GM23338 (cell line): ENCODE measurements at regions not wholly inside any gene's neighbourhood (a gene's known extent, or its start where the extent isn't known, plus 50 kb on each side); places are given as distances from the start of the nearest gene placed in this dataset.

Source experiments
- ATAC-seq: fragments of 200-7000 bp; cut with Tn5 transposase; 3 replicates; pipeline ENCODE4 v1.9.1; 2020
- DNase-seq: peaks from one replicate; pipeline ENCODE4 v3.0.0-alpha.2; 2015; ENCODE audit warnings: low spot score
- H2AFZ ChIP-seq: fragments of 200-600 bp; sonication (generic); 2 replicates; pipeline ENCODE4 v1.8.0; 2016; ENCODE audit warnings: antibody characterized with exemption, mild to moderate bottlenecking, moderate library complexity
- H3F3A ChIP-seq: fragments of 200-600 bp; sonication (generic); replicated peaks from 2 replicates; pipeline ENCODE4 v1.8.0; 2017; ENCODE audit warnings: antibody characterized with exemption, mixed run types, low read depth
- H3K27ac ChIP-seq: fragments of 200-600 bp; sonication (generic); 2 replicates; pipeline ENCODE4 v1.6.1; 2016; ENCODE audit warnings: low read depth
- H3K27me3 ChIP-seq: fragments of 200-600 bp; sonication (generic); 2 replicates; pipeline ENCODE4 v1.8.0; 2016; ENCODE audit warnings: mild to moderate bottlenecking, mixed run types, moderate library complexity; ENCODE audit not compliant: insufficient read depth
- H3K36me3 ChIP-seq: fragments of 200-600 bp; sonication (generic); 2 replicates; pipeline ENCODE4 v1.8.0; 2016; ENCODE audit warnings: mild to moderate bottlenecking; ENCODE audit not compliant: insufficient read depth
- H3K4me1 ChIP-seq: fragments of 200-600 bp; sonication (generic); 2 replicates; pipeline ENCODE4 v1.8.0; 2016; ENCODE audit warnings: mild to moderate bottlenecking, moderate library complexity; ENCODE audit not compliant: insufficient read depth
- H3K4me2 ChIP-seq: fragments of 200-600 bp; sonication (generic); 2 replicates; pipeline ENCODE4 v1.7.1; 2017; ENCODE audit warnings: mixed run types
- H3K4me3 ChIP-seq: fragments of 200-600 bp; sonication (generic); 2 replicates; pipeline ENCODE4 v1.6.1; 2016; ENCODE audit warnings: mixed run types
- H3K79me2 ChIP-seq: fragments of 200-600 bp; sonication (generic); replicated peaks from 2 replicates; pipeline ENCODE4 v1.8.0; 2017; ENCODE audit warnings: mild to moderate bottlenecking; ENCODE audit not compliant: insufficient read depth
- H3K9me2 ChIP-seq: fragments of 200-600 bp; sonication (generic); 2 replicates; pipeline ENCODE4 v1.8.0; 2017; ENCODE audit not compliant: insufficient read depth
- H4K20me1 ChIP-seq: fragments of 200-600 bp; sonication (generic); replicated peaks from 2 replicates; pipeline ENCODE4 v1.8.0; 2017; ENCODE audit warnings: mild to moderate bottlenecking; ENCODE audit not compliant: insufficient read depth
- H3K27ac Mint-ChIP-seq: 2 replicates; pipeline ENCODE4 v1.8.0; 2020; ENCODE audit warnings: inconsistent platforms, mild to moderate bottlenecking, moderate library complexity, mixed read lengths
- H3K27me3 Mint-ChIP-seq: 3 replicates; pipeline ENCODE4 v1.8.0; 2022; ENCODE audit warnings: low read depth, mild to moderate bottlenecking, moderate library complexity, mixed read lengths, inconsistent platforms; ENCODE audit not compliant: insufficient read depth, poor library complexity
- H3K36me3 Mint-ChIP-seq: 3 replicates; pipeline ENCODE4 v1.8.0; 2021; ENCODE audit warnings: low read depth, mild to moderate bottlenecking, inconsistent platforms, moderate library complexity, mixed read lengths
- H3K4me1 Mint-ChIP-seq: 3 replicates; pipeline ENCODE4 v1.8.0; 2020; ENCODE audit warnings: mild to moderate bottlenecking, inconsistent platforms, mixed read lengths
- H3K4me3 Mint-ChIP-seq: 3 replicates; pipeline ENCODE4 v1.8.0; 2021; ENCODE audit warnings: moderate library complexity, mild to moderate bottlenecking, inconsistent platforms, mixed read lengths
- H3K9me3 Mint-ChIP-seq: 3 replicates; pipeline ENCODE4 v1.8.0; 2020; ENCODE audit warnings: moderate library complexity, mild to moderate bottlenecking, inconsistent platforms, mixed read lengths
- CREB1 ChIP-seq: fragments of 250-450 bp; sonication (Bioruptor Pico); IDR thresholded peaks from 2 replicates; pipeline ENCODE4 v1.5.0; 2020; ENCODE audit warnings: low read depth, mild to moderate bottlenecking, moderate library complexity
- EZH2 ChIP-seq: fragments of 200-600 bp; sonication (generic); IDR thresholded peaks from one replicate; pipeline ENCODE4 v1.8.0; 2017; ENCODE audit warnings: antibody characterized with exemption, mild to moderate bottlenecking, low read depth; ENCODE audit not compliant: unreplicated experiment
- EZH2phosphoT487 ChIP-seq: fragments of 200-600 bp; sonication (generic); IDR thresholded peaks from one replicate; pipeline ENCODE4 v1.8.1; 2018; ENCODE audit warnings: antibody characterized with exemption; ENCODE audit not compliant: unreplicated experiment
- NANOG ChIP-seq: IDR thresholded peaks from 2 replicates; pipeline ENCODE4 v1.6.1; 2016; ENCODE audit warnings: antibody characterized with exemption, borderline replicate concordance
- POLR2AphosphoS5 ChIP-seq: IDR thresholded peaks from 2 replicates; pipeline ENCODE4 v1.6.1; 2016; ENCODE audit warnings: antibody characterized with exemption, low read depth
- ZNF114 ChIP-seq: fragments of 250-450 bp; sonication (Bioruptor Pico); IDR thresholded peaks from 2 replicates; pipeline ENCODE4 v1.5.0; 2020; ENCODE audit warnings: mild to moderate bottlenecking, moderate library complexity
- ZNF331 ChIP-seq: fragments of 250-450 bp; sonication (Bioruptor Pico); IDR thresholded peaks from 2 replicates; pipeline ENCODE4 v1.5.0; 2020; ENCODE audit warnings: low read depth, mild to moderate bottlenecking, moderate library complexity
- TF ChIP-seq, protein P1 (sequence below): fragments of 250-450 bp; sonication (Bioruptor Pico); IDR thresholded peaks from 2 replicates; pipeline ENCODE4 v1.5.0; 2020; ENCODE audit warnings: mild to moderate bottlenecking, moderate library complexity
- TF ChIP-seq, protein P2 (sequence below): IDR thresholded peaks from one replicate; pipeline ENCODE4 v1.6.1; 2018; ENCODE audit warnings: antibody characterized with exemption; ENCODE audit not compliant: unreplicated experiment

DNA sequence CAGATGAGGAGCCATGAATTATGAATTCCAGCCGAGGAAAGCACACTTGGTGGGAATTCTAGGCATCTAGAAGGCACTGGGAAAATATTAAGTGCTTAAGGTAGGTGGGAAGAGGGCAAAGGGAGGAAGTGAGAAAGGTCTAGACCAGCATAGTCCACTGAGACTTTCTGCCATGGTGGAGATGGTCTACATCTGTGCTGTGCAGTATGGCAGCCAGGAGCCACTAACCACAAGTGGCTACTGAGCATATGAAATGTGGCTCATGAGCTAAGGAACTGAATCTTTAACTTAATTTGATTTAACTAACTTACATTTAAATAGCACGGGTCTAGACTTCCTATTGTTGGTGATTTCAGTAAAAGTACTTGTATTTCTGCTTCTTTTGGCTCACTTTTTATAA, 82.5 kb upstream of the SEM1 start:
- ATAC-seq: no peak
- Mint-ChIP-seq H3K4me1 (peaks cover 18% of the 10 kb centered on the region), H3K27me3 (peaks cover 3% of the 10 kb centered on the region), H3K4me3 (no peak overlapping the region), H3K36me3 (no peaks in the 10 kb centered on the region), H3K27ac (no peak overlapping the region), H3K9me3 (no peaks in the 10 kb centered on the region)
- no peak for TF ChIP-seq ZNF331 (CRISPR knock-in tag)
- TF ChIP-seq NANOG: no peak
- no peak for TF ChIP-seq CREB1 (CRISPR knock-in tag)
- TF ChIP-seq ZNF114 (CRISPR knock-in tag): no peak
- no peak for TF ChIP-seq EZH2
- TF ChIP-seq POLR2AphosphoS5: no peak
- TF ChIP-seq, protein P1, sequence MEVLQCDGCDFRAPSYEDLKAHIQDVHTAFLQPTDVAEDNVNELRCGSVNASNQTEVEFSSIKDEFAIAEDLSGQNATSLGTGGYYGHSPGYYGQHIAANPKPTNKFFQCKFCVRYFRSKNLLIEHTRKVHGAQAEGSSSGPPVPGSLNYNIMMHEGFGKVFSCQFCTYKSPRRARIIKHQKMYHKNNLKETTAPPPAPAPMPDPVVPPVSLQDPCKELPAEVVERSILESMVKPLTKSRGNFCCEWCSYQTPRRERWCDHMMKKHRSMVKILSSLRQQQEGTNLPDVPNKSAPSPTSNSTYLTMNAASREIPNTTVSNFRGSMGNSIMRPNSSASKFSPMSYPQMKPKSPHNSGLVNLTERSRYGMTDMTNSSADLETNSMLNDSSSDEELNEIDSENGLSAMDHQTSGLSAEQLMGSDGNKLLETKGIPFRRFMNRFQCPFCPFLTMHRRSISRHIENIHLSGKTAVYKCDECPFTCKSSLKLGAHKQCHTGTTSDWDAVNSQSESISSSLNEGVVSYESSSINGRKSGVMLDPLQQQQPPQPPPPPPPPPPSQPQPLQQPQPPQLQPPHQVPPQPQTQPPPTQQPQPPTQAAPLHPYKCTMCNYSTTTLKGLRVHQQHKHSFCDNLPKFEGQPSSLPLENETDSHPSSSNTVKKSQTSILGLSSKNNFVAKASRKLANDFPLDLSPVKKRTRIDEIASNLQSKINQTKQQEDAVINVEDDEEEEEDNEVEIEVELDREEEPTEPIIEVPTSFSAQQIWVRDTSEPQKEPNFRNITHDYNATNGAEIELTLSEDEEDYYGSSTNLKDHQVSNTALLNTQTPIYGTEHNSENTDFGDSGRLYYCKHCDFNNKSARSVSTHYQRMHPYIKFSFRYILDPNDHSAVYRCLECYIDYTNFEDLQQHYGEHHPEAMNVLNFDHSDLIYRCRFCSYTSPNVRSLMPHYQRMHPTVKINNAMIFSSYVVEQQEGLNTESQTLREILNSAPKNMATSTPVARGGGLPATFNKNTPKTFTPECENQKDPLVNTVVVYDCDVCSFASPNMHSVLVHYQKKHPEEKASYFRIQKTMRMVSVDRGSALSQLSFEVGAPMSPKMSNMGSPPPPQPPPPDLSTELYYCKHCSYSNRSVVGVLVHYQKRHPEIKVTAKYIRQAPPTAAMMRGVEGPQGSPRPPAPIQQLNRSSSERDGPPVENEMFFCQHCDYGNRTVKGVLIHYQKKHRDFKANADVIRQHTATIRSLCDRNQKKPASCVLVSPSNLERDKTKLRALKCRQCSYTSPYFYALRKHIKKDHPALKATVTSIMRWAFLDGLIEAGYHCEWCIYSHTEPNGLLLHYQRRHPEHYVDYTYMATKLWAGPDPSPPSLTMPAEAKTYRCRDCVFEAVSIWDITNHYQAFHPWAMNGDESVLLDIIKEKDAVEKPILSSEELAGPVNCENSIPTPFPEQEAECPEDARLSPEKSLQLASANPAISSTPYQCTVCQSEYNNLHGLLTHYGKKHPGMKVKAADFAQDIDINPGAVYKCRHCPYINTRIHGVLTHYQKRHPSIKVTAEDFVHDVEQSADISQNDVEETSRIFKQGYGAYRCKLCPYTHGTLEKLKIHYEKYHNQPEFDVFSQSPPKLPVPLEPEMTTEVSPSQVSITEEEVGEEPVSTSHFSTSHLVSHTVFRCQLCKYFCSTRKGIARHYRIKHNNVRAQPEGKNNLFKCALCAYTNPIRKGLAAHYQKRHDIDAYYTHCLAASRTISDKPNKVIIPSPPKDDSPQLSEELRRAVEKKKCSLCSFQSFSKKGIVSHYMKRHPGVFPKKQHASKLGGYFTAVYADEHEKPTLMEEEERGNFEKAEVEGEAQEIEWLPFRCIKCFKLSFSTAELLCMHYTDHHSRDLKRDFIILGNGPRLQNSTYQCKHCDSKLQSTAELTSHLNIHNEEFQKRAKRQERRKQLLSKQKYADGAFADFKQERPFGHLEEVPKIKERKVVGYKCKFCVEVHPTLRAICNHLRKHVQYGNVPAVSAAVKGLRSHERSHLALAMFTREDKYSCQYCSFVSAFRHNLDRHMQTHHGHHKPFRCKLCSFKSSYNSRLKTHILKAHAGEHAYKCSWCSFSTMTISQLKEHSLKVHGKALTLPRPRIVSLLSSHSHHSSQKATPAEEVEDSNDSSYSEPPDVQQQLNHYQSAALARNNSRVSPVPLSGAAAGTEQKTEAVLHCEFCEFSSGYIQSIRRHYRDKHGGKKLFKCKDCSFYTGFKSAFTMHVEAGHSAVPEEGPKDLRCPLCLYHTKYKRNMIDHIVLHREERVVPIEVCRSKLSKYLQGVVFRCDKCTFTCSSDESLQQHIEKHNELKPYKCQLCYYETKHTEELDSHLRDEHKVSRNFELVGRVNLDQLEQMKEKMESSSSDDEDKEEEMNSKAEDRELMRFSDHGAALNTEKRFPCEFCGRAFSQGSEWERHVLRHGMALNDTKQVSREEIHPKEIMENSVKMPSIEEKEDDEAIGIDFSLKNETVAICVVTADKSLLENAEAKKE (CRISPR knock-in tag): no peak
- TF ChIP-seq EZH2phosphoT487: no peak
- TF ChIP-seq, protein P2, sequence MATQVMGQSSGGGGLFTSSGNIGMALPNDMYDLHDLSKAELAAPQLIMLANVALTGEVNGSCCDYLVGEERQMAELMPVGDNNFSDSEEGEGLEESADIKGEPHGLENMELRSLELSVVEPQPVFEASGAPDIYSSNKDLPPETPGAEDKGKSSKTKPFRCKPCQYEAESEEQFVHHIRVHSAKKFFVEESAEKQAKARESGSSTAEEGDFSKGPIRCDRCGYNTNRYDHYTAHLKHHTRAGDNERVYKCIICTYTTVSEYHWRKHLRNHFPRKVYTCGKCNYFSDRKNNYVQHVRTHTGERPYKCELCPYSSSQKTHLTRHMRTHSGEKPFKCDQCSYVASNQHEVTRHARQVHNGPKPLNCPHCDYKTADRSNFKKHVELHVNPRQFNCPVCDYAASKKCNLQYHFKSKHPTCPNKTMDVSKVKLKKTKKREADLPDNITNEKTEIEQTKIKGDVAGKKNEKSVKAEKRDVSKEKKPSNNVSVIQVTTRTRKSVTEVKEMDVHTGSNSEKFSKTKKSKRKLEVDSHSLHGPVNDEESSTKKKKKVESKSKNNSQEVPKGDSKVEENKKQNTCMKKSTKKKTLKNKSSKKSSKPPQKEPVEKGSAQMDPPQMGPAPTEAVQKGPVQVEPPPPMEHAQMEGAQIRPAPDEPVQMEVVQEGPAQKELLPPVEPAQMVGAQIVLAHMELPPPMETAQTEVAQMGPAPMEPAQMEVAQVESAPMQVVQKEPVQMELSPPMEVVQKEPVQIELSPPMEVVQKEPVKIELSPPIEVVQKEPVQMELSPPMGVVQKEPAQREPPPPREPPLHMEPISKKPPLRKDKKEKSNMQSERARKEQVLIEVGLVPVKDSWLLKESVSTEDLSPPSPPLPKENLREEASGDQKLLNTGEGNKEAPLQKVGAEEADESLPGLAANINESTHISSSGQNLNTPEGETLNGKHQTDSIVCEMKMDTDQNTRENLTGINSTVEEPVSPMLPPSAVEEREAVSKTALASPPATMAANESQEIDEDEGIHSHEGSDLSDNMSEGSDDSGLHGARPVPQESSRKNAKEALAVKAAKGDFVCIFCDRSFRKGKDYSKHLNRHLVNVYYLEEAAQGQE: no peak
- Histone ChIP-seq H3K27ac (no peak overlapping the region), H3K9me2 (0 out of 2 replicates have a peak, but pooled peaks cover 5% of the 10 kb centered on the region), H3K36me3 (no peaks in the 10 kb centered on the region), H3K79me2 (no peaks in the 10 kb centered on the region), H2AFZ (no peak overlapping the region), H3F3A (no peaks in the 10 kb centered on the region), H3K4me1 (no peaks in the 10 kb centered on the region), H3K4me3 (no peak overlapping the region), H4K20me1 (no peaks in the 10 kb centered on the region), H3K27me3 (no peaks in the 10 kb centered on the region), H3K4me2 (no peak overlapping the region)
- DNase-seq: no peak
